PFSK-1 (cell line): ENCODE measurements at regions not wholly inside any gene's neighbourhood (a gene's known extent, or its start where the extent isn't known, plus 50 kb on each side); places are given as distances from the start of the nearest gene placed in this dataset.

Experiments used
- FOXP2 ChIP-seq: optimal IDR thresholded peaks from 2 replicates; pipeline ENCODE3; 2011; ENCODE audit warnings: borderline replicate concordance, control low read depth, inconsistent platforms; ENCODE audit not compliant: insufficient read depth; ENCODE audit errors: extremely low read length, extremely low read depth
- POLR2AphosphoS5 ChIP-seq: IDR thresholded peaks from 2 replicates; pipeline ENCODE4 v1.6.1; 2012; ENCODE audit warnings: low read depth, mild to moderate bottlenecking, control low read depth, low read length, moderate library complexity
- REST ChIP-seq, 2 experiments: IDR thresholded peaks; 2 replicates each; pipeline versions ENCODE4 v1.6.1 to v1.8.0; 2011 to 2012; ENCODE audit warnings: low read depth in 2 of 2, low read length in 2 of 2, control low read depth in 1 of 2, inconsistent platforms in 1 of 2, mild to moderate bottlenecking in 1 of 2, moderate library complexity in 1 of 2; ENCODE audit not compliant: insufficient read depth in 1 of 2
- SIN3A ChIP-seq: IDR thresholded peaks from 2 replicates; pipeline ENCODE4 v1.6.1; 2012; ENCODE audit warnings: mild to moderate bottlenecking, low read length, moderate library complexity, borderline replicate concordance; ENCODE audit not compliant: insufficient read depth
- TAF1 ChIP-seq: IDR thresholded peaks from 2 replicates; pipeline ENCODE4 v1.6.1; 2012; ENCODE audit warnings: low read length, control low read depth, borderline replicate concordance; ENCODE audit not compliant: insufficient read depth

- TF ChIP-seq FOXP2: no peak
- TF ChIP-seq TAF1: no peak
- peak; percentile 43; the same call in 1 of the 2 replicates for TF ChIP-seq POLR2AphosphoS5
- no peak for TF ChIP-seq REST (IDR thresholded peaks at IDR 0.05; ENCODE audit: insufficient read depth in 1 of 2, low read depth in 2 of 2, low read length in 2 of 2)
- TF ChIP-seq SIN3A: peak; percentile 74; the same call in 1 of the 2 replicates
These were observed 277.6 kb downstream of the REEP3 start for GRCh38 chr10:63798599-63799498.

GRCh38 chr10:63799521-63800300 is 278.5 kb downstream of the REEP3 start:
- TF ChIP-seq SIN3A: no peak

GRCh38 chr10:63801166-63801565 is 280.0 kb downstream of the REEP3 start:
- TF ChIP-seq REST (IDR thresholded peaks at IDR 0.05; ENCODE audit: insufficient read depth in 1 of 2, low read depth in 2 of 2, low read length in 2 of 2) (no peak), POLR2AphosphoS5 (no peak), FOXP2 (no peak), SIN3A (no peak), TAF1 (no peak)

GRCh38 chr10:63806330-63806729 is 285.1 kb downstream of the REEP3 start:
- TF ChIP-seq TAF1 (no peak), POLR2AphosphoS5 (no peak), FOXP2 (no peak), REST (IDR thresholded peaks at IDR 0.05; ENCODE audit: insufficient read depth in 1 of 2, low read depth in 2 of 2, low read length in 2 of 2) (no peak), SIN3A (no peak)

GRCh38 chr10:63812501-63812900 is 291.3 kb downstream of the REEP3 start:
- TF ChIP-seq TAF1: no peak
- TF ChIP-seq REST (IDR thresholded peaks at IDR 0.05; ENCODE audit: insufficient read depth in 1 of 2, low read depth in 2 of 2, low read length in 2 of 2): no peak
- no peak for TF ChIP-seq FOXP2
- no peak for TF ChIP-seq SIN3A
- no peak for TF ChIP-seq POLR2AphosphoS5
